ENCODE measurements at regions not wholly inside any gene's neighbourhood (a gene's known extent, or its start where the extent isn't known, plus 50 kb on each side); places are given as distances from the start of the nearest gene placed in this dataset.

GRCh38 chr4:183763990-183764754 is 105.1 kb downstream of the TRAPPC11 start:
- no peak for DNase-seq (ENCODE audit: low read depth)

- DNase-seq (ENCODE audit: low read depth): no peak
These were observed 106.3 kb downstream of the TRAPPC11 start for GRCh38 chr4:183765251-183765911.

- DNase-seq (ENCODE audit: low read depth): no peak
These were observed 107.0 kb downstream of the TRAPPC11 start for GRCh38 chr4:183766140-183766539.

- DNase-seq (ENCODE audit: low read depth): no peak
These were observed 111.8 kb downstream of the TRAPPC11 start for GRCh38 chr4:183770906-183771305.

GRCh38 chr4:183772361-183772760 is 113.3 kb downstream of the TRAPPC11 start:
- DNase-seq (ENCODE audit: low read depth): no peak

- no peak for DNase-seq (ENCODE audit: low read depth)
These were observed 114.7 kb downstream of the TRAPPC11 start for GRCh38 chr4:183773790-183774189.

- no peak for DNase-seq (ENCODE audit: low read depth)
These were observed 121.8 kb upstream of the STOX2 start for GRCh38 chr4:183783306-183783705.

- DNase-seq (ENCODE audit: low read depth): no peak
These were observed 121.0 kb upstream of the STOX2 start for GRCh38 chr4:183783991-183784553.

GRCh38 chr4:183788308-183788905 is 116.7 kb upstream of the STOX2 start:
- no peak for DNase-seq (ENCODE audit: low read depth)

- DNase-seq (ENCODE audit: low read depth): no peak
These were observed 115.5 kb upstream of the STOX2 start for GRCh38 chr4:183789657-183790056.

- no peak for DNase-seq (ENCODE audit: low read depth)
These were observed 114.4 kb upstream of the STOX2 start for GRCh38 chr4:183790661-183791060.

- DNase-seq (ENCODE audit: low read depth): no peak
These were observed 108.1 kb upstream of the STOX2 start for GRCh38 chr4:183797011-183797444.

GRCh38 chr4:183797445-183798300 is 107.4 kb upstream of the STOX2 start:
- DNase-seq (ENCODE audit: low read depth): no peak

- DNase-seq (ENCODE audit: low read depth): no peak
These were observed 106.5 kb upstream of the STOX2 start for GRCh38 chr4:183798301-183799253.

GRCh38 chr4:183801457-183802165 is 103.5 kb upstream of the STOX2 start:
- DNase-seq (ENCODE audit: low read depth): no peak

GRCh38 chr4:183806341-183806740 is 98.8 kb upstream of the STOX2 start:
- DNase-seq (ENCODE audit: low read depth): no peak

GRCh38 chr4:183807420-183808096 is 97.5 kb upstream of the STOX2 start:
- DNase-seq (ENCODE audit: low read depth): no peak

GRCh38 chr4:183808097-183808456 is 97.0 kb upstream of the STOX2 start:
- no peak for DNase-seq (ENCODE audit: low read depth)

GRCh38 chr4:183812567-183812966 is 92.5 kb upstream of the STOX2 start:
- DNase-seq (ENCODE audit: low read depth): no peak

- no peak for DNase-seq (ENCODE audit: low read depth)
These were observed 90.6 kb upstream of the STOX2 start for GRCh38 chr4:183814461-183814860.

Measured in stimulated activated CD8-positive, alpha-beta memory T cell treated with anti-CD3 and anti-CD28 coated beads, Interleukin-4, amount 100 ng/mL, for 24 hours (primary cell).